ENCODE measurements at regions not wholly inside any gene's neighbourhood (a gene's known extent, or its start where the extent isn't known, plus 50 kb on each side); places are given as distances from the start of the nearest gene placed in this dataset.

GRCh38 chr12:127271776-127272175 is 995.2 kb upstream of the TMEM132C start:
- no peak overlapping the region for H4K91ac ChIP-seq (replicated peaks; ENCODE audit: insufficient read length, low read length)
- FAIRE-seq, result no peak
- no peak for TF ChIP-seq JUN (IDR thresholded peaks at IDR 0.05; ENCODE audit: low read depth, low read length)
- TF ChIP-seq GTF2F1 (IDR thresholded peaks at IDR 0.05; ENCODE audit: borderline replicate concordance, low read depth, low read length), result no peak
- no peak for TF ChIP-seq GABPA (IDR thresholded peaks at IDR 0.05; ENCODE audit: borderline replicate concordance, insufficient read depth, low read length)
- TF ChIP-seq CTCF (IDR thresholded peaks at IDR 0.05; ENCODE audit: control extremely low read depth in 1 of 3, insufficient read depth in 1 of 3, low read depth in 1 of 3, low read length in 3 of 3), result no peak
- TF ChIP-seq KDM1A (IDR thresholded peaks at IDR 0.05; ENCODE audit: borderline replicate concordance, low read length), result no peak
- no peak for TF ChIP-seq CEBPB (IDR thresholded peaks at IDR 0.05; ENCODE audit: low read depth, low read length)
- TF ChIP-seq SIX5 (IDR thresholded peaks at IDR 0.05; ENCODE audit: low read depth, low read length), result no peak
- TF ChIP-seq TAF1 (IDR thresholded peaks at IDR 0.05; ENCODE audit: low read depth, low read length), result no peak
- TF ChIP-seq, protein P1, sequence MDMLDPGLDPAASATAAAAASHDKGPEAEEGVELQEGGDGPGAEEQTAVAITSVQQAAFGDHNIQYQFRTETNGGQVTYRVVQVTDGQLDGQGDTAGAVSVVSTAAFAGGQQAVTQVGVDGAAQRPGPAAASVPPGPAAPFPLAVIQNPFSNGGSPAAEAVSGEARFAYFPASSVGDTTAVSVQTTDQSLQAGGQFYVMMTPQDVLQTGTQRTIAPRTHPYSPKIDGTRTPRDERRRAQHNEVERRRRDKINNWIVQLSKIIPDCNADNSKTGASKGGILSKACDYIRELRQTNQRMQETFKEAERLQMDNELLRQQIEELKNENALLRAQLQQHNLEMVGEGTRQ (IDR thresholded peaks at IDR 0.05; ENCODE audit: low read length), result no peak
- TF ChIP-seq RNF2 (IDR thresholded peaks at IDR 0.05; ENCODE audit: borderline replicate concordance, low read depth, low read length, missing control alignments, poor library complexity, severe bottlenecking), result no peak
- no peak for TF ChIP-seq NRF1 (IDR thresholded peaks at IDR 0.05; ENCODE audit: low read depth, low read length)

More at GRCh38 chr12:127271776-127272175, 995.2 kb upstream of the TMEM132C start:
- H3K4me1 ChIP-seq (replicated peaks in 1 of 4; ENCODE audit: control insufficient read depth in 3 of 4, insufficient read depth in 4 of 4, low read length in 3 of 4), result no peaks in the 10 kb centered on the region
- H2BK5ac ChIP-seq (ENCODE audit: low read depth, low read length), result no peak overlapping the region
- no peak overlapping the region for H2AK5ac ChIP-seq (ENCODE audit: low read depth, low read length)
- no peak overlapping the region for H3K27ac ChIP-seq (ENCODE audit: low read depth, low read length)
- no peak overlapping the region for H3K23ac ChIP-seq (ENCODE audit: insufficient read length)
- H3K23me2 ChIP-seq (ENCODE audit: low read depth, low read length), result peaks cover 1% of the 10 kb centered on the region; the same call in 1 of the 2 replicates
- H3K27me3 ChIP-seq (replicated peaks in 1 of 4; ENCODE audit: control insufficient read depth in 3 of 4, extremely low read depth in 1 of 4, insufficient read depth in 3 of 4, low read length in 3 of 4), result no peaks in the 10 kb centered on the region
- no peak overlapping the region for H2BK120ac ChIP-seq (replicated peaks; ENCODE audit: low read depth, low read length)
- H3K9ac ChIP-seq (replicated peaks in 1 of 4; ENCODE audit: extremely low read depth in 1 of 4, low read depth in 3 of 4, low read length in 3 of 4), result no peak overlapping the region
- no peak overlapping the region for H3K4me2 ChIP-seq (ENCODE audit: insufficient read depth in 1 of 2, low read depth in 2 of 2, low read length in 2 of 2)
- WGBS, 2 experiments (ENCODE audit: extremely low coverage in 1 of 2, insufficient coverage in 1 of 2, insufficient read length in 1 of 2, insufficient replicate concordance in 2 of 2, low coverage in 1 of 2, low lambda C conversion rate in 2 of 2, missing lambda C conversion rate in 1 of 2), result 96% methylated on average over 10 of the region's 10 CpGs; no CpG with 5 or more reads in 1 of the 2 experiments
- no peaks in the 10 kb centered on the region for H4K20me1 ChIP-seq (replicated peaks in 1 of 2; ENCODE audit: control insufficient read depth in 1 of 2, insufficient read depth in 2 of 2, low read length in 2 of 2)
- no peak overlapping the region for H3K4me3 ChIP-seq (ENCODE audit: extremely low read depth in 1 of 4, insufficient read depth in 2 of 4, low read depth in 3 of 4, low read length in 4 of 4)
- no peak for DNase-seq (ENCODE audit: low read depth in 1 of 2, low spot score in 2 of 2)
- no peak overlapping the region for H3K14ac ChIP-seq (ENCODE audit: insufficient read length)
- H2BK12ac ChIP-seq (ENCODE audit: low read depth, low read length), result no peak overlapping the region
- H4K5ac ChIP-seq (ENCODE audit: insufficient read length, low read depth, low read length), result no peak overlapping the region
- no peak overlapping the region for H3K4ac ChIP-seq (replicated peaks; ENCODE audit: insufficient read length, low read depth, low read length)
- H2BK15ac ChIP-seq (ENCODE audit: low read length), result no peak overlapping the region
- no peaks in the 10 kb centered on the region for H3K79me2 ChIP-seq (ENCODE audit: control insufficient read depth in 1 of 2, insufficient read depth in 2 of 2, low read length in 2 of 2)
- ChIA-PET CTCF (ENCODE audit: partially characterized antibody) (interaction anchor here (2.1 kb wide), 2 partner anchors 8 to 10 kb away, joined by 7 to 13 read pairs; no protein-coding TSS in a partner anchor), POLR2A (ENCODE audit: partially characterized antibody) (no interaction called here)
- no peaks in the 10 kb centered on the region for H3K79me1 ChIP-seq (ENCODE audit: low read depth, low read length)
- no peak overlapping the region for H3K18ac ChIP-seq (ENCODE audit: extremely low read depth, low read length)
- H3K36me3 ChIP-seq (ENCODE audit: control insufficient read depth in 2 of 4, insufficient read depth in 4 of 4, low read length in 3 of 4), result no peaks in the 10 kb centered on the region
- no peak overlapping the region for H2BK20ac ChIP-seq (ENCODE audit: low read length)
- no peak overlapping the region for H3K56ac ChIP-seq (replicated peaks; ENCODE audit: insufficient read length, low read depth, low read length)
- no peak overlapping the region for H4K8ac ChIP-seq (ENCODE audit: extremely low read depth, insufficient read depth, low read length)
- H2AFZ ChIP-seq (ENCODE audit: low read length), result no peak overlapping the region
- no peaks in the 10 kb centered on the region for H3K9me3 ChIP-seq (ENCODE audit: insufficient read depth in 2 of 2, low read depth in 1 of 2, low read length in 1 of 2)
